Colonic mucosa (tissue), 4 donors: ENCODE measurements at regions not wholly inside any gene's neighbourhood (a gene's known extent, or its start where the extent isn't known, plus 50 kb on each side); places are given as distances from the start of the nearest gene placed in this dataset.

Experiments
- DNase-seq: peaks from one replicate; pipeline ENCODE4 v3.0.0-alpha.2; 2020
- H3K27ac ChIP-seq: fragments of 200-600 bp; one replicate; pipeline ENCODE4 v1.8.0; 2021
- H3K27me3 ChIP-seq: fragments of 200-600 bp; one replicate; pipeline ENCODE4 v1.8.0; 2021
- H3K36me3 ChIP-seq: fragments of 200-600 bp; one replicate; pipeline ENCODE4 v1.8.0; 2021
- H3K4me1 ChIP-seq: fragments of 200-600 bp; one replicate; pipeline ENCODE4 v1.8.0; 2021; ENCODE audit warnings: mild to moderate bottlenecking
- H3K4me3 ChIP-seq: fragments of 200-600 bp; one replicate; pipeline ENCODE4 v1.8.0; 2021
- H3K9ac ChIP-seq, 2 donors: one replicate each; pipeline ENCODE4 v1.7.0; 2013; ENCODE audit warnings: control low read depth in 2 of 2, low read depth in 2 of 2, low read length in 2 of 2
- H3K9me3 ChIP-seq: fragments of 200-600 bp; one replicate; pipeline ENCODE4 v1.8.0; 2021
- CTCF ChIP-seq: fragments of 200-600 bp; IDR thresholded peaks from one replicate; pipeline ENCODE4 v1.8.0; 2022; ENCODE audit warnings: antibody characterized with exemption, mild to moderate bottlenecking
- intact Hi-C: fragments of 100-400 bp; cut with DNase I; formaldehyde crosslinking; loops from one replicate; pipeline ENCODE4 v1.14.1; 2022
- donor health status: healthy.
- donor health status: DM: no; HTN: no; CAD: no.
- donor health status: DM: no; HTN: no; CAD: no.

- intact Hi-C loops: no loop called here
- no peak overlapping the region for H3K9ac ChIP-seq
- H3K4me1 ChIP-seq: no peaks in the 10 kb centered on the region
- H3K27me3 ChIP-seq: no peaks in the 10 kb centered on the region
- no peak for TF ChIP-seq CTCF
- no peaks in the 10 kb centered on the region for H3K9me3 ChIP-seq
- no peak overlapping the region for H3K4me3 ChIP-seq
- no peak overlapping the region for H3K27ac ChIP-seq
- DNase-seq: no peak
- no peaks in the 10 kb centered on the region for H3K36me3 ChIP-seq
These were observed 735.7 kb downstream of the QKI start for GRCh38 chr6:164150232-164150631.

GRCh38 chr6:164148788-164149187 lies 734.3 kb downstream of the QKI start:
- DNase-seq: no peak
- H3K9ac ChIP-seq: no peak overlapping the region
- no peaks in the 10 kb centered on the region for H3K9me3 ChIP-seq
- no peak overlapping the region for H3K4me3 ChIP-seq
- no peaks in the 10 kb centered on the region for H3K4me1 ChIP-seq
- no peaks in the 10 kb centered on the region for H3K27me3 ChIP-seq
- no peak overlapping the region for H3K27ac ChIP-seq
- intact Hi-C loops: no loop called here
- no peaks in the 10 kb centered on the region for H3K36me3 ChIP-seq
- TF ChIP-seq CTCF: no peak

GRCh38 chr6:164144316-164144715 lies 729.8 kb downstream of the QKI start:
- Histone ChIP-seq H3K27ac (no peak overlapping the region), H3K4me3 (no peak overlapping the region), H3K27me3 (no peaks in the 10 kb centered on the region), H3K4me1 (no peaks in the 10 kb centered on the region), H3K9me3 (no peaks in the 10 kb centered on the region), H3K36me3 (no peaks in the 10 kb centered on the region), H3K9ac (no peak overlapping the region)
- intact Hi-C loops: no loop called here
- DNase-seq: no peak
- TF ChIP-seq CTCF: no peak

GRCh38 chr6:164142322-164142721 lies 727.8 kb downstream of the QKI start:
- no peaks in the 10 kb centered on the region for H3K36me3 ChIP-seq
- H3K4me1 ChIP-seq: no peaks in the 10 kb centered on the region
- TF ChIP-seq CTCF: no peak
- no peaks in the 10 kb centered on the region for H3K27me3 ChIP-seq
- no peaks in the 10 kb centered on the region for H3K9me3 ChIP-seq
- no peak overlapping the region for H3K9ac ChIP-seq
- intact Hi-C loops: no loop called here
- DNase-seq: no peak
- no peak overlapping the region for H3K4me3 ChIP-seq
- no peak overlapping the region for H3K27ac ChIP-seq

GRCh38 chr6:164135511-164136132 lies 721.1 kb downstream of the QKI start:
- no peaks in the 10 kb centered on the region for H3K9me3 ChIP-seq
- no peaks in the 10 kb centered on the region for H3K4me1 ChIP-seq
- TF ChIP-seq CTCF: no peak
- no peaks in the 10 kb centered on the region for H3K36me3 ChIP-seq
- H3K4me3 ChIP-seq: no peak overlapping the region
- H3K27ac ChIP-seq: no peak overlapping the region
- no peak overlapping the region for H3K9ac ChIP-seq
- no peak for DNase-seq
- no peaks in the 10 kb centered on the region for H3K27me3 ChIP-seq
- intact Hi-C loops: no loop called here
